Nephron (organoid): ENCODE measurements at regions not wholly inside any gene's neighbourhood (a gene's known extent, or its start where the extent isn't known, plus 50 kb on each side); places are given as distances from the start of the nearest gene placed in this dataset.

Source experiments
- H3K27ac Mint-ChIP-seq, 3 experiments: 2 replicates each; pipeline ENCODE4 v1.8.0; 2020; ENCODE audit warnings: mixed read lengths in 3 of 3, mild to moderate bottlenecking in 2 of 3, moderate library complexity in 1 of 3
- H3K27me3 Mint-ChIP-seq: 2 replicates; pipeline ENCODE4 v1.8.0; 2021; ENCODE audit warnings: low read depth, mild to moderate bottlenecking, moderate library complexity, mixed read lengths
- H3K36me3 Mint-ChIP-seq: 2 replicates; pipeline ENCODE4 v1.8.0; 2020; ENCODE audit warnings: low read depth, mixed read lengths
- H3K4me1 Mint-ChIP-seq: 2 replicates; pipeline ENCODE4 v1.8.0; 2020; ENCODE audit warnings: mixed read lengths
- H3K4me3 Mint-ChIP-seq, 3 experiments: 2 replicates each; pipeline ENCODE4 v1.8.0; 2020; ENCODE audit warnings: mild to moderate bottlenecking in 3 of 3, mixed read lengths in 3 of 3, moderate library complexity in 2 of 3
- H3K9me3 Mint-ChIP-seq: 2 replicates; pipeline ENCODE4 v1.8.0; 2020; ENCODE audit warnings: mixed read lengths
- CTCF ChIP-seq, 3 experiments: fragments of 200-600 bp; sonication (generic); IDR thresholded peaks; one replicate each; pipeline ENCODE4 v1.5.0; 2021; ENCODE audit warnings: antibody characterized with exemption in 3 of 3; ENCODE audit not compliant: unreplicated experiment in 3 of 3

GRCh38 chr15:69945729-69946128 is 152.0 kb downstream of the TLE3 start:
- no peaks in the 10 kb centered on the region for H3K9me3 Mint-ChIP-seq
- H3K4me3 Mint-ChIP-seq: no peak overlapping the region
- no peak overlapping the region for H3K27ac Mint-ChIP-seq
- H3K27me3 Mint-ChIP-seq: peaks cover 35% of the 10 kb centered on the region
- no peak for TF ChIP-seq CTCF (IDR thresholded peaks at IDR 0.05; ENCODE audit: unreplicated experiment in 3 of 3)
- H3K4me1 Mint-ChIP-seq: no peaks in the 10 kb centered on the region
- H3K36me3 Mint-ChIP-seq: no peaks in the 10 kb centered on the region

- Mint-ChIP-seq H3K9me3 (no peaks in the 10 kb centered on the region), H3K4me3 (no peak overlapping the region)
- TF ChIP-seq CTCF (IDR thresholded peaks at IDR 0.05; ENCODE audit: unreplicated experiment in 3 of 3): no peak
These were observed 150.8 kb downstream of the TLE3 start for GRCh38 chr15:69946870-69947269.

GRCh38 chr15:69947394-69947793 is 150.3 kb downstream of the TLE3 start:
- no peaks in the 10 kb centered on the region for H3K36me3 Mint-ChIP-seq
- no peaks in the 10 kb centered on the region for H3K4me1 Mint-ChIP-seq
- TF ChIP-seq CTCF (IDR thresholded peaks at IDR 0.05; ENCODE audit: unreplicated experiment in 3 of 3): no peak
- no peak overlapping the region for H3K4me3 Mint-ChIP-seq
- no peak overlapping the region for H3K27ac Mint-ChIP-seq
- H3K9me3 Mint-ChIP-seq: no peaks in the 10 kb centered on the region
- H3K27me3 Mint-ChIP-seq: peaks cover 36% of the 10 kb centered on the region

More at GRCh38 chr15:69946870-69947269, 150.8 kb downstream of the TLE3 start:
- Mint-ChIP-seq H3K4me1 (no peaks in the 10 kb centered on the region), H3K27me3 (peaks cover 36% of the 10 kb centered on the region), H3K27ac (no peak overlapping the region), H3K36me3 (no peaks in the 10 kb centered on the region)

GRCh38 chr15:69949485-69949884 is 148.2 kb downstream of the TLE3 start:
- no peaks in the 10 kb centered on the region for H3K36me3 Mint-ChIP-seq
- H3K4me3 Mint-ChIP-seq: no peak overlapping the region
- H3K4me1 Mint-ChIP-seq: no peaks in the 10 kb centered on the region
- no peak overlapping the region for H3K27ac Mint-ChIP-seq
- no peaks in the 10 kb centered on the region for H3K9me3 Mint-ChIP-seq
- TF ChIP-seq CTCF (IDR thresholded peaks at IDR 0.05; ENCODE audit: unreplicated experiment in 3 of 3): no peak
- peaks cover 21% of the 10 kb centered on the region for H3K27me3 Mint-ChIP-seq

GRCh38 chr15:69951256-69951897 is 146.3 kb downstream of the TLE3 start:
- no peaks in the 10 kb centered on the region for H3K36me3 Mint-ChIP-seq
- no peak overlapping the region for H3K4me3 Mint-ChIP-seq
- TF ChIP-seq CTCF (IDR thresholded peaks at IDR 0.05; ENCODE audit: unreplicated experiment in 3 of 3): no peak
- H3K9me3 Mint-ChIP-seq: no peaks in the 10 kb centered on the region
- peaks cover 30% of the 10 kb centered on the region for H3K27me3 Mint-ChIP-seq
- no peaks in the 10 kb centered on the region for H3K4me1 Mint-ChIP-seq
- no peak overlapping the region for H3K27ac Mint-ChIP-seq

- Mint-ChIP-seq H3K9me3 (no peaks in the 10 kb centered on the region), H3K27me3 (peaks cover 31% of the 10 kb centered on the region), H3K36me3 (no peaks in the 10 kb centered on the region), H3K27ac (no peak overlapping the region), H3K4me1 (no peaks in the 10 kb centered on the region), H3K4me3 (no peak overlapping the region)
- TF ChIP-seq CTCF (IDR thresholded peaks at IDR 0.05; ENCODE audit: unreplicated experiment in 3 of 3): no peak
These were observed 145.7 kb downstream of the TLE3 start for GRCh38 chr15:69951898-69952555.
